Renal cortex interstitium (tissue), 11 donors: ENCODE measurements at regions not wholly inside any gene's neighbourhood (a gene's known extent, or its start where the extent isn't known, plus 50 kb on each side); places are given as distances from the start of the nearest gene placed in this dataset.
"Not testable (repeated sequence)": the region's sequence is repeated elsewhere in the genome, so short reads cannot be mapped to it uniquely, and the experiment has no call there.

ENCODE experiments used
- DNase-seq, 11 donors: peaks; one replicate each; pipeline ENCODE4 v3.0.0-alpha.2; 2013; ENCODE audit warnings: low read depth in 9 of 11, low spot score in 4 of 11; ENCODE audit errors: extremely low read depth in 1 of 11

GRCh38 chr1:29601021-29601420 lies 364.7 kb downstream of the PTPRU start:
- DNase-seq = no peak

GRCh38 chr1:29599826-29600225 lies 363.5 kb downstream of the PTPRU start:
- DNase-seq = no peak

GRCh38 chr1:29599071-29599470 lies 362.7 kb downstream of the PTPRU start:
- no peak for DNase-seq

DNA sequence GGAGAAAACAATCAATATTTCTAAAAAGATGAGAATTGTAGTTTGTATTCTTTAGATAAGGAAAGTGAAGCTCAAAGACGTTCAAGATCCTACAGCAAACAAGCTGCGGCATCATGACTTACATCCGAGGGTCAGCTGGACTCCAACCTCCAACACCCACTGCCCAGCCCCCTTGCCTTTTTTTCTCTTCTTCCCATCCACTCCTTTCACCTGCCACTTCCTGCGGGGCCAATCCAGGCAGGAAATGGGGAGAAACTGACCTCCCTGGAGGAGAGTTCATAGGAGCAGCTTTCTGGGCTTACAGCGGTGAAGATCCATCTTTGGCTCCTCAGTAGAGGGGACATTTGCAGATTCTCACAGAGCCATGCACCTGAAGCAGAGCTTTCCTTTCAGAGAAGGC lies 361.5 kb downstream of the PTPRU start:
- no peak for DNase-seq

GRCh38 chr1:29593601-29594382 lies 357.5 kb downstream of the PTPRU start:
- DNase-seq = no peak

GRCh38 chr1:29592731-29593130 lies 356.4 kb downstream of the PTPRU start:
- no peak for DNase-seq

DNA sequence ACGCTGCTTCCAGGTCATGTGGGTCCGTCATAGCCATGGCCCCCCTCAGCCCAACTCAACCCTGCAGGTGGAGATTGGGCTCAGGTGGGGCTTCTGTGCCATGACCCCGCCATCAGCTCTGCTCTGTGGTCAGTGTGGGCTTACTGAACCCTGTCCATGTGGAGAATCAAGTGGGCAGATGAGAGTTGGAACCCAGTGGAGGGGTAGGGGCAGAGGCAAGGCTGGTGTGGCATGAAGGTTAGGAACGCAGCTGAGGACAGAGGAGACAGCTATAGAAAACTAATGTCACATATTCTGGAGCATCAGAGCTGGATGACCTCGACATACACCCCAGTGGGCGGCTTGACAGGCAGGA lies 355.9 kb downstream of the PTPRU start:
- no peak for DNase-seq

- DNase-seq = no peak
These were observed 355.4 kb downstream of the PTPRU start for GRCh38 chr1:29591601-29592260.

DNA sequence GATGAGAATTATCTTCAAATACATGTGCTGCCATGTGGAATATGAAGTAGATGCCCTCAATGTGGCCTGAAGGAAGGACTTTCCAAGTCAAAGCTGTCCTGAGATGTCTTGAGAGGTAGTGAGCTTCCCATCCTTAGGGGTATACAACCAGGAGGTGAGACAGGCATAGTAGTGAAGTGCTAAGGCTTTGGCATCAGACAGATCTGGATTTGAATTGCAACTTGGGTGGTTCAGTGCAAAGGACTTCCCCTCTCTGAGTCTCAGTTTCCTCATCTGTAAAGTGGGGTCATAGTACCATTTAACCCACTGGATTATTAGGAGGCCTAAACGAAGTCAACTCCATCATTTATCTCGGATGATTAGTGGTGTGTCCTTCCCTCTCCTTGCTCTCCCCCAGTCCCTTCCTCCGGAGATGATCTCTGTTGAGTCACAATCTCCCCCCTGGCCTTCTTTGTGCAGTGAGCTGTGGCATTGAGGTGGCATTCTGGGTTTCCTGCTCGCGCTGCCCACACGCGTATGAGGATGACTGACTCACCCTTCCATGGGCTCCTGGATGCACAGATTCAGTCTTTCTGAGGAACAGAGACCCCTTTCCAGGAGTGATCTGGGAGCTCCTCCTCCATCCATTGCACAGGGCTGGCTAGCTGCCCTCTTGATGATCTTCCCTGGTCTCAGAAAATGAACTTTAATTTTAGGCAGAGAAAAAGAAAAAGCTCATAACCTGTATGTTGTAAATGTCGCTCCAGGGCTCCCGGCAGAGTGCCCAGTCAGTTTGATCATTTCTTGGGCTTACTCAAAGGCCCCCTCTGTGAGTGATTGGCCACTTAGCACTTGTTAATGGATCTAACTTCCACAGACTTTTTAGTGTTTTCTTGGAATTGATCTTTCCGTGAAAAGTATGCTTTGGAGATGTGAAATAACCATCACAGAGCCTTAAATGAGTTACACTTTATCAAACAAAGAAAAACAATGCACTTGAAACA lies 354.6 kb downstream of the PTPRU start:
- no peak for DNase-seq

DNA sequence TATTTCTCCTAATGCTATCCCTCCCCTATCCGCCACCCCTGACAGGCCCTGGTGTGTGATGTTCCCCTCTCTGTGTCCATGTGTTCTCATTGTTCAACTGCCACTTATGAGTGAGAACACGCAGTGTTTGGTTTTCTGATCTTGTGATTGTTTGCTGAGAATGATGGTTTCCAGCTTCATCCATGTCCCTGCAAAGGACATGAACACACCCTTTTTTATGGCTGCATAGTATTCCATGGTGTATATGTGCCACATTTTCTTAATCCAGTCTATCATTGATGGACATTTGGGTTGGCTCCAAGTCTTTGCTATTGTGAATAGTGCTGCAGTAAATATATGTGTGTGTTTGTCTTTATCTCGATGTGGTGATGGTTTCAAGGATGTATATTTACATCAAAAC lies 353.4 kb downstream of the PTPRU start:
- not testable (repeated sequence) for DNase-seq

GRCh38 chr1:29586991-29587745 lies 350.8 kb downstream of the PTPRU start:
- no peak for DNase-seq

DNA sequence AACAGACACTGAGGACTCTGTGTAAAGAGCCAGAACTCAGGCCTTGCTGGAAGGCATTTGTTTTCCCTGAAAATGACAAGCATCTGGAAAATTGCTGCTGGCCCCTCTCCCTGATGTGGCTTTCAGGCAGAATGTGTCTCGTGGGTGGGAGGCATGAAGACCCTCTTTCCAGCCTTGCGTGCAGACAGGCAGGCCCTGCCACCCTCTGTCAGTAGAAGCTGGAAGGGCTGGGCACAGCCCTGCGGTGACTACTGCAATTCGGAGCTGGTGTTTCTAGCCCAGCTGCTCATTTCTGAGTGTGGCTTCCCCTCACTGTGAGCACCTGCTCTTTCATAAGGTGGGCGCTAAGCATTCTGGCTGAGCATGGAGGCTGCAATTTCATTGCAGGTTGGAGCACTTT lies 349.9 kb downstream of the PTPRU start:
- DNase-seq = no peak

- DNase-seq = no peak
These were observed 349.3 kb downstream of the PTPRU start for GRCh38 chr1:29585656-29586055.

GRCh38 chr1:29585201-29585600 lies 348.9 kb downstream of the PTPRU start:
- DNase-seq = no peak

GRCh38 chr1:29584776-29585175 lies 348.5 kb downstream of the PTPRU start:
- DNase-seq = peak in 8 of 11 donors; percentile 8 to 28 (median 14)

DNA sequence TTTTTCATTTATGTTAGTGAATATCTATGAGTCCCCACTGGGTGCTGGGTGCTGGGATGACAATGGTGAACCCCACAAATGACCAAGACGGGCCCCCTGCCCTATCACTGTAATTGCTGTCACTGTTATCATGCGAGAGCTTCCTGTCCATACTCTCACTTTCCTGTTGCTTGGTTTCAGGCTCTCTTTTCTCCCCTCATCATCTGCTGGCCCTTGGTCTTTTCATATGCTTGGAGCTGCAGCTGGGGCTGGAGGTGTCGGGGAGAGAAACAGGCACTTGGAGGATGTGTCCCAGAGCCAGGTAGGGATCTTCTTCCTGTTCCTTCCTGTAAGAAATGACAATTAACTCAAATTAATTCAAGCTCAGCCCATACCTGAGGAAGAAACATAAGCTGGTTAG lies 348.0 kb downstream of the PTPRU start:
- no peak for DNase-seq

- no peak for DNase-seq
These were observed 347.4 kb downstream of the PTPRU start for GRCh38 chr1:29583727-29584126.

DNA sequence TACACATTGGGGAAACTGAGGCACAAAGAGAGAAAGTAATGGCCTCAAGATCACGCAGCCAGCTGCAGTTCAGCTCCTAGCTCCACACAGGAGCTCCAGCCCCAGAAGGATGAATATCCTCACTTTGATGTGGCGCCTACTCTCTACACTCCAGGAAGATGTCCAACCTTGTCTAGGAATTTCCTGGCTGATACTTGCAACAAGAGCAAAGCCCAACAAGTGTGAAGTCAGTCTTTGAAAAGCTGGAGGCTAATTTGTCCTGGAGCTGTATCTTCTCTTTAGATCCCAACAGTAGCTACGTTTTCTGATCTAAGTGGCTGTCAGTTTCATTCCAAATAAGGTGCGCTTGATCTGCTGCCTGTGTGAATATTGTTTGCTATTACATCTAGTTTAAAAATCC lies 344.9 kb downstream of the PTPRU start:
- no peak for DNase-seq

DNA sequence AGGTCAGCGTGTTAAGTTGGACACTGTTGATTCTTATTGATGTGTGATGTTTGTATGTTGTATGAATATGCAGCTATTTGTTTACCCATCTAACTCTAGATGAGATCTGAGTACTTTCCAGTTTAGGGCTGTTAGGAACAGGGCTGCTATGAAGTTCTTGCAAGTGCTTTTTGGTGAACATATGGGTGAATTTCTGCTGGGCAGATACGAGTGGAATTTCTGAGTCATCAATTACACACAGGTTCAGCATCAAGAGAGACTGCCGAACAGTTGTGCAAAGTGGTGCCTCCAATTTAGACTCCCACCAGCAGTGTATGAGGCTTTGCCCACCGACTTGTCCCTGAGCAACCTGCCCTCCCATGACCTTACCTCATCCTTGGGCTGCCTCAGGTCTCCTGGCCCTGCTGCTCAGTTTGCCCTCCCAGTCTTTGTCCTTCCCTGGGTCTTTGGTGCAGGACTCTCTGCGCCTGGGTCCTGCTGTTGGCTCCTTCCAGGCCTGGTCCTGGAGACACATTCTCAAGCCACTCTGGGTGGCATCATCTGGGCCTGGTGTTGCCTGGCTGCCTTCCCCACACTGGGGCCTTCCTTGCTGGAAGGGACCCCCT lies 343.6 kb downstream of the PTPRU start:
- DNase-seq = no peak
